ENCODE measurements at regions not wholly inside any gene's neighbourhood (a gene's known extent, or its start where the extent isn't known, plus 50 kb on each side); places are given as distances from the start of the nearest gene placed in this dataset.

GRCh38 chr18:25672490-25672889, 320.5 kb upstream of the ZNF521 start:
- ChIA-PET POLR2A (no interaction called here), CTCF (no interaction called here)
- H3K27me3 ChIP-seq (replicated peaks in 1 of 4; ENCODE audit: control extremely low read depth in 1 of 4, control insufficient read depth in 3 of 4, insufficient read depth in 4 of 4, low read length in 3 of 4), result peaks cover 0 to 2% (median 0%) of the 10 kb centered on the region in 4 experiments
- Mint-ChIP-seq H3K4me3 (no peak overlapping the region), H3K27ac (no peak overlapping the region), H3K9me3 (ENCODE audit: insufficient read depth) (no peaks in the 10 kb centered on the region), H3K4me1 (no peaks in the 10 kb centered on the region), H3K27me3 (peaks cover 7% of the 10 kb centered on the region)
- H3K36me3 ChIP-seq (replicated peaks in 1 of 2; ENCODE audit: control extremely low read depth in 1 of 2, control insufficient read depth in 1 of 2, extremely low read depth in 1 of 2, insufficient read depth in 2 of 2, low read length in 1 of 2), result no peaks in the 10 kb centered on the region
- H3K27ac ChIP-seq (ENCODE audit: low read length in 2 of 2), result no peak overlapping the region
- H3K9me3 ChIP-seq (ENCODE audit: control extremely low read depth in 1 of 3, control insufficient read depth in 2 of 3, insufficient read depth in 1 of 3, low read length in 2 of 3), result no peaks in the 10 kb centered on the region
- H3K79me2 ChIP-seq (ENCODE audit: control insufficient read depth, insufficient read depth, low read length), result no peaks in the 10 kb centered on the region
- H3K4me1 ChIP-seq (ENCODE audit: control insufficient read depth in 2 of 2, insufficient read depth in 2 of 2, low read length in 2 of 2), result no peaks in the 10 kb centered on the region
- ATAC-seq (ENCODE audit: low read depth), result no peak
- 80% methylated on average over 4 of the region's 4 CpGs for WGBS (ENCODE audit: insufficient coverage)
- TF ChIP-seq CTCF (IDR thresholded peaks at IDR 0.05) (no peak), EZH2 (IDR thresholded peaks at IDR 0.05; ENCODE audit: borderline replicate concordance, insufficient read depth, low read depth, low read length, poor library complexity, severe bottlenecking) (no peak)
- no peak overlapping the region for H2AFZ ChIP-seq (ENCODE audit: insufficient read depth, low read depth, low read length, poor library complexity, severe bottlenecking)
- no peaks in the 10 kb centered on the region for H4K20me1 ChIP-seq (ENCODE audit: control insufficient read depth, insufficient read depth, low read length, poor library complexity, severe bottlenecking)
- H3K4me3 ChIP-seq (ENCODE audit: control extremely low read depth in 1 of 5, extremely low read depth in 1 of 5, insufficient read depth in 1 of 5, low read depth in 2 of 5, low read length in 4 of 5), result no peak overlapping the region
- intact Hi-C loops (cut with micrococcal nuclease), result no loop called here
- no peak overlapping the region for H3K4me2 ChIP-seq (replicated peaks; ENCODE audit: low read depth, low read length, poor library complexity, severe bottlenecking)
- DNase-seq, result no peak
- no peak overlapping the region for H3K9ac ChIP-seq (ENCODE audit: low read length)

- intact Hi-C loops (cut with micrococcal nuclease), result no loop called here
- no peak overlapping the region for H3K4me2 ChIP-seq (replicated peaks; ENCODE audit: low read depth, low read length, poor library complexity, severe bottlenecking)
Measured at GRCh38 chr18:25669741-25670140, 317.8 kb upstream of the ZNF521 start.

More at GRCh38 chr18:25669741-25670140, 317.8 kb upstream of the ZNF521 start:
- no peak for TF ChIP-seq EZH2 (IDR thresholded peaks at IDR 0.05; ENCODE audit: borderline replicate concordance, insufficient read depth, low read depth, low read length, poor library complexity, severe bottlenecking)
- no peak for TF ChIP-seq CTCF (IDR thresholded peaks at IDR 0.05)
- Mint-ChIP-seq H3K4me1 (no peaks in the 10 kb centered on the region), H3K27me3 (peaks cover 7% of the 10 kb centered on the region), H3K9me3 (ENCODE audit: insufficient read depth) (no peaks in the 10 kb centered on the region), H3K27ac (no peak overlapping the region), H3K4me3 (no peak overlapping the region)
- Histone ChIP-seq H3K9me3 (ENCODE audit: control extremely low read depth in 1 of 3, control insufficient read depth in 2 of 3, insufficient read depth in 1 of 3, low read length in 2 of 3) (no peaks in the 10 kb centered on the region), H3K36me3 (replicated peaks in 1 of 2; ENCODE audit: control extremely low read depth in 1 of 2, control insufficient read depth in 1 of 2, extremely low read depth in 1 of 2, insufficient read depth in 2 of 2, low read length in 1 of 2) (no peaks in the 10 kb centered on the region), H3K27me3 (replicated peaks in 1 of 4; ENCODE audit: control extremely low read depth in 1 of 4, control insufficient read depth in 3 of 4, insufficient read depth in 4 of 4, low read length in 3 of 4) (peaks cover 0 to 2% (median 0%) of the 10 kb centered on the region in 4 experiments), H2AFZ (ENCODE audit: insufficient read depth, low read depth, low read length, poor library complexity, severe bottlenecking) (no peak overlapping the region), H3K79me2 (ENCODE audit: control insufficient read depth, insufficient read depth, low read length) (no peaks in the 10 kb centered on the region), H3K4me1 (ENCODE audit: control insufficient read depth in 2 of 2, insufficient read depth in 2 of 2, low read length in 2 of 2) (no peaks in the 10 kb centered on the region), H4K20me1 (ENCODE audit: control insufficient read depth, insufficient read depth, low read length, poor library complexity, severe bottlenecking) (no peaks in the 10 kb centered on the region), H3K4me3 (ENCODE audit: control extremely low read depth in 1 of 5, extremely low read depth in 1 of 5, insufficient read depth in 1 of 5, low read depth in 2 of 5, low read length in 4 of 5) (no peak overlapping the region), H3K9ac (ENCODE audit: low read length) (no peak overlapping the region), H3K27ac (ENCODE audit: low read length in 2 of 2) (no peak overlapping the region)
- ChIA-PET CTCF (interaction anchor here (1.0 to 1.6 kb wide), 2 partner anchors 359 to 793 kb away, joined by 4 read pairs; no protein-coding TSS in a partner anchor), POLR2A (no interaction called here)
- no peak for ATAC-seq (ENCODE audit: low read depth)
- WGBS (ENCODE audit: insufficient coverage), result 50% methylated on average over 1 of the region's 3 CpGs
- DNase-seq, result no peak

Measured in B cell (primary cell).